K562 (cell line): ENCODE measurements at regions not wholly inside any gene's neighbourhood (a gene's known extent, or its start where the extent isn't known, plus 50 kb on each side); places are given as distances from the start of the nearest gene placed in this dataset.

Experiments
- ATAC-seq: fragments of 200-7000 bp; cut with Tn5 transposase; 3 replicates; pipeline ENCODE4 v1.9.1; 2020; ENCODE audit warnings: moderate library complexity
- BruUV-seq: library from RNA; stranded (reverse); fragments of 400-500 nt; replicated peaks from 2 replicates; lab custom pipeline; 2021; lab: Mats Ljungman, UMichigan
- CTCF ChIA-PET: fragments of 300-600 bp; formaldehyde crosslinking; extraction: SDS; loops from one replicate; lab custom pipeline; 2021; ENCODE audit warnings: low intra/inter-chr PET ratio; lab: Yijun Ruan, JAX
- POLR2A ChIA-PET: fragments of 300-600, 350-650 bp; sonication (Branson Sonifier 250); formaldehyde crosslinking; extraction: SDS; loops from one replicate; lab custom pipeline; 2021; ENCODE audit warnings: antibody characterized with exemption, inconsistent platforms; lab: Yijun Ruan, JAX
- DNase-seq, 4 experiments: peaks; one replicate each; pipeline versions ENCODE4 v3.0.0 to v3.0.0-alpha.2; 2011 to 2018; ENCODE audit warnings: low spot score in 3 of 4, mixed read lengths in 3 of 4; ENCODE audit errors: extremely low read depth in 1 of 4
- FAIRE-seq: peaks from 2 replicates; lab custom pipeline; 2011; peaks lifted over from hg19 to GRCh38; lab: Jason Lieb, UNC
- H2AFZ ChIP-seq: 2 replicates; pipeline ENCODE4 v1.6.0; 2011; ENCODE audit warnings: low read depth, low read length, control low read depth, inconsistent platforms
- H3K27ac ChIP-seq: fragments of 200-600 bp; 3 replicates; pipeline ENCODE4 v1.8.0; 2011; ENCODE audit warnings: low read depth, mild to moderate bottlenecking, control low read depth, inconsistent platforms, low read length, moderate library complexity, mixed read lengths; ENCODE audit errors: extremely low read depth
- H3K27me3 ChIP-seq, 2 experiments: fragments of 300-600 bp in 1 of 2; 2 replicates in 1 of 2; 3 replicates in 1 of 2; pipeline versions ENCODE4 v1.6.0 to v1.8.0; 2011; ENCODE audit warnings: inconsistent platforms in 2 of 2, low read length in 2 of 2, mild to moderate bottlenecking in 1 of 2, mixed read lengths in 1 of 2, moderate library complexity in 1 of 2; ENCODE audit not compliant: control insufficient read depth in 2 of 2, insufficient read depth in 2 of 2
- H3K36me3 ChIP-seq: fragments of 300-600 bp; 3 replicates; pipeline ENCODE4 v1.8.0; 2011; ENCODE audit warnings: mild to moderate bottlenecking, low read length, inconsistent platforms; ENCODE audit not compliant: control insufficient read depth, insufficient read depth
- H3K4me1 ChIP-seq, 2 experiments: fragments of 200-600 bp in 1 of 2; replicated peaks in 1 of 2; 2 replicates in 1 of 2; 3 replicates in 1 of 2; pipeline versions ENCODE4 v1.5.1 to v1.8.0; 2011; ENCODE audit warnings: inconsistent platforms in 2 of 2, low read length in 2 of 2, mild to moderate bottlenecking in 1 of 2, mixed read lengths in 1 of 2, moderate library complexity in 1 of 2; ENCODE audit not compliant: control insufficient read depth in 2 of 2, insufficient read depth in 2 of 2
- H3K4me2 ChIP-seq: 2 replicates; pipeline ENCODE4 v1.6.1; 2011; ENCODE audit warnings: low read length, control low read depth, inconsistent platforms, mixed read lengths; ENCODE audit not compliant: insufficient read depth
- H3K4me3 ChIP-seq: fragments of 200-600 bp; sonication (generic), shearing (Covaris generic); 2 replicates; pipeline ENCODE4 v1.5.1; 2016; ENCODE audit warnings: control low read depth, inconsistent platforms
- H3K79me2 ChIP-seq: fragments of 200-600 bp; 3 replicates; pipeline ENCODE4 v1.8.0; 2011; ENCODE audit warnings: low read length, inconsistent platforms; ENCODE audit not compliant: control insufficient read depth, insufficient read depth
- H3K9ac ChIP-seq, 2 experiments: 2 replicates each; pipeline versions ENCODE4 v1.6.0 to v1.6.1; 2011; ENCODE audit warnings: low read depth in 2 of 2, low read length in 2 of 2, control low read depth in 1 of 2, inconsistent platforms in 1 of 2, mild to moderate bottlenecking in 1 of 2, mixed read lengths in 1 of 2; ENCODE audit not compliant: insufficient read depth in 1 of 2
- H3K9me1 ChIP-seq: one replicate; pipeline ENCODE4 v1.6.0; 2011; ENCODE audit warnings: inconsistent platforms, mild to moderate bottlenecking, low read length, moderate library complexity; ENCODE audit not compliant: control insufficient read depth, insufficient read depth
- H3K9me3 ChIP-seq: replicated peaks from 2 replicates; pipeline ENCODE4 v1.5.1; 2011; ENCODE audit warnings: low read depth, low read length, inconsistent platforms; ENCODE audit not compliant: control insufficient read depth, insufficient read depth
- H4K20me1 ChIP-seq: replicated peaks from 2 replicates; pipeline ENCODE4 v1.6.1; 2011; ENCODE audit warnings: low read length, inconsistent platforms, mixed read lengths; ENCODE audit not compliant: control insufficient read depth, insufficient read depth
- DNMT1 ChIP-seq: fragments of 450-650 bp; IDR thresholded peaks from 2 replicates; pipeline ENCODE4 v1.6.1; 2016; ENCODE audit warnings: antibody characterized with exemption, mild to moderate bottlenecking
- ERF ChIP-seq: fragments of 450-650 bp; formaldehyde crosslinking; IDR thresholded peaks from 2 replicates; pipeline ENCODE4 v1.4.0; 2020; ENCODE audit warnings: mild to moderate bottlenecking, mixed read lengths
- HIVEP1 ChIP-seq: fragments of 250-450 bp; sonication (Bioruptor Pico); IDR thresholded peaks from 2 replicates; pipeline ENCODE4 v1.4.0; 2020; ENCODE audit warnings: mild to moderate bottlenecking
- NFE2 ChIP-seq: IDR thresholded peaks from 2 replicates; pipeline ENCODE4 v1.6.1; 2014; ENCODE audit warnings: antibody characterized with exemption, low read depth
- NFIX ChIP-seq: fragments of 250-450 bp; sonication (Bioruptor Pico); IDR thresholded peaks from 2 replicates; pipeline ENCODE4 v1.4.0; 2020; ENCODE audit warnings: low read depth, mild to moderate bottlenecking, moderate library complexity
- XRCC5 ChIP-seq: fragments of 200-400 bp; formaldehyde crosslinking; IDR thresholded peaks from 2 replicates; pipeline ENCODE4 v1.6.1; 2017; ENCODE audit warnings: low read depth, mild to moderate bottlenecking, low read length
- WGBS: fragments of 100-300 bp; shearing (Covaris generic); methylation state at CpG from one replicate; pipeline ENCODE4 v1.1.6; 2016; ENCODE audit warnings: low coverage, mixed read lengths; ENCODE audit not compliant: insufficient coverage; ENCODE audit errors: missing lambda C conversion rate; 5-methylcytosine and 5-hydroxymethylcytosine counted together
- in situ Hi-C: fragments of 300-500 bp; cut with MboI; formaldehyde crosslinking; loops from 4 replicates; pipeline ENCODE4 v1.15.0; 2018; ENCODE audit warnings: inconsistent platforms, mixed read lengths
- intact Hi-C: fragments of 100-400 bp; cut with micrococcal nuclease; formaldehyde crosslinking; loops from 2 replicates; pipeline ENCODE4 v1.14.2; 2022
- TF ChIP-seq, protein P1 (sequence below): sonication (generic); formaldehyde crosslinking; IDR thresholded peaks from 2 replicates; pipeline ENCODE4 v1.8.0; 2022; ENCODE audit warnings: mild to moderate bottlenecking, low read depth, missing genetic modification reagents
- TF ChIP-seq, protein P2 (sequence below): fragments of 450-650 bp; formaldehyde crosslinking; IDR thresholded peaks from 2 replicates; pipeline ENCODE4 v1.4.0; 2022; ENCODE audit warnings: missing genetic modification characterization
- TF ChIP-seq, protein P3 (sequence below): sonication (generic); formaldehyde crosslinking; IDR thresholded peaks from 2 replicates; pipeline ENCODE4 v1.8.0; 2023; ENCODE audit warnings: missing genetic modification reagents, mild to moderate bottlenecking, borderline replicate concordance

DNA sequence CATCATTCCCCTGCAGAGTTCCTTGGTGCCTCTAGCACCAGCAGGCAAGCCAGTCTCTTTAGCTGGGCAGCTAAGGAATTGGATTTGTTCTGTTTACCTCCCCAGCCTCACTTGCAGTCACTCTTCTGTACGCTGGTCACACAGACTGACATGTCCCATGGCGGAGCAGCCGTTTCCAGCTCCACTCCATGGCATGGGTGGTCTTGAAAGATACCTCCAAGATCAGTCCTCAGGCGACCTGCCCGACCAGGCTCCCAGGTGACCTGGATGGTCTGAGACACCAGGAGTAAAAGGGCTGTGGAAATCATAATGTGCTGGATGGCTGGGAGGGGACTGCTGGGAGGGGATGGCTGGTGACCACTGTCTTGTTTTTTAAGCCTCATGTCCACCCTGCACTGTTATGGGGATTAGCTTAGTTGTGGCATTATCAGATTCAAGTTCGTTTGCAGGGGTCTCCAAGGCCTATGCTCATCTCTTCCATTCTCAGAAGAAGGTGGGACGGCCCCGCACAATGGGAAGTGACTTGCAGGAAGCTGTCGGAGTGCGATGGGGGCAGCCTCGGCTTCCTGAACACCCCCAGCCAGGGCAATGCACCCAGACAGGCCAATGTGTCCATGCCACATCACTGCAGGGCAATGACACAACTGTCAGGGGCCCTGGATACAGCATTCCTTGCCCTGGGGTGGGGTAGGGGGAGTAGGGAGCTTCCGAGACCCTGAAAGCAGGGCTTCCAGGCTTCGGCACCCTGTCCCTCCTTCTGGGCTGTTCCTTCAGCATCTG is 156.1 kb upstream of the MYCN start:
- no peaks in the 10 kb centered on the region for H3K79me2 ChIP-seq
- in situ Hi-C loops: no loop called here
- H3K9me1 ChIP-seq: no peaks in the 10 kb centered on the region
- intact Hi-C loops: no loop called here
- H3K4me3 ChIP-seq: no peak overlapping the region
- no peaks in the 10 kb centered on the region; the same call in 1 of the 2 replicates for H4K20me1 ChIP-seq
- H3K36me3 ChIP-seq: no peaks in the 10 kb centered on the region
- no peak for DNase-seq
- no TSS peak for BruUV-seq
- peaks cover 9 to 63% of the 10 kb centered on the region in 2 experiments for H3K27me3 ChIP-seq
- POLR2A ChIA-PET: interaction anchor here (1.0 kb wide), 1 partner anchor 10 kb away, joined by 3 read pairs; no protein-coding TSS in a partner anchor
- no peak for TF ChIP-seq NFIX (CRISPR knock-in tag)
- TF ChIP-seq DNMT1: no peak
- TF ChIP-seq, protein P1, sequence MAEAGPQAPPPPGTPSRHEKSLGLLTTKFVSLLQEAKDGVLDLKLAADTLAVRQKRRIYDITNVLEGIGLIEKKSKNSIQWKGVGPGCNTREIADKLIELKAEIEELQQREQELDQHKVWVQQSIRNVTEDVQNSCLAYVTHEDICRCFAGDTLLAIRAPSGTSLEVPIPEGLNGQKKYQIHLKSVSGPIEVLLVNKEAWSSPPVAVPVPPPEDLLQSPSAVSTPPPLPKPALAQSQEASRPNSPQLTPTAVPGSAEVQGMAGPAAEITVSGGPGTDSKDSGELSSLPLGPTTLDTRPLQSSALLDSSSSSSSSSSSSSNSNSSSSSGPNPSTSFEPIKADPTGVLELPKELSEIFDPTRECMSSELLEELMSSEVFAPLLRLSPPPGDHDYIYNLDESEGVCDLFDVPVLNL (CRISPR knock-in tag): no peak
- TF ChIP-seq ERF (CRISPR knock-in tag): no peak
- TF ChIP-seq, protein P2, sequence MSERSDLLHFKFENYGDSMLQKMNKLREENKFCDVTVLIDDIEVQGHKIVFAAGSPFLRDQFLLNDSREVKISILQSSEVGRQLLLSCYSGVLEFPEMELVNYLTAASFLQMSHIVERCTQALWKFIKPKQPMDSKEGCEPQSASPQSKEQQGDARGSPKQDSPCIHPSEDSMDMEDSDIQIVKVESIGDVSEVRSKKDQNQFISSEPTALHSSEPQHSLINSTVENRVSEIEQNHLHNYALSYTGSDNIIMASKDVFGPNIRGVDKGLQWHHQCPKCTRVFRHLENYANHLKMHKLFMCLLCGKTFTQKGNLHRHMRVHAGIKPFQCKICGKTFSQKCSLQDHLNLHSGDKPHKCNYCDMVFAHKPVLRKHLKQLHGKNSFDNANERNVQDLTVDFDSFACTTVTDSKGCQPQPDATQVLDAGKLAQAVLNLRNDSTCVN (CRISPR knock-in tag): no peak
- TF ChIP-seq XRCC5: no peak
- TF ChIP-seq HIVEP1 (CRISPR knock-in tag): no peak
- TF ChIP-seq, protein P3, sequence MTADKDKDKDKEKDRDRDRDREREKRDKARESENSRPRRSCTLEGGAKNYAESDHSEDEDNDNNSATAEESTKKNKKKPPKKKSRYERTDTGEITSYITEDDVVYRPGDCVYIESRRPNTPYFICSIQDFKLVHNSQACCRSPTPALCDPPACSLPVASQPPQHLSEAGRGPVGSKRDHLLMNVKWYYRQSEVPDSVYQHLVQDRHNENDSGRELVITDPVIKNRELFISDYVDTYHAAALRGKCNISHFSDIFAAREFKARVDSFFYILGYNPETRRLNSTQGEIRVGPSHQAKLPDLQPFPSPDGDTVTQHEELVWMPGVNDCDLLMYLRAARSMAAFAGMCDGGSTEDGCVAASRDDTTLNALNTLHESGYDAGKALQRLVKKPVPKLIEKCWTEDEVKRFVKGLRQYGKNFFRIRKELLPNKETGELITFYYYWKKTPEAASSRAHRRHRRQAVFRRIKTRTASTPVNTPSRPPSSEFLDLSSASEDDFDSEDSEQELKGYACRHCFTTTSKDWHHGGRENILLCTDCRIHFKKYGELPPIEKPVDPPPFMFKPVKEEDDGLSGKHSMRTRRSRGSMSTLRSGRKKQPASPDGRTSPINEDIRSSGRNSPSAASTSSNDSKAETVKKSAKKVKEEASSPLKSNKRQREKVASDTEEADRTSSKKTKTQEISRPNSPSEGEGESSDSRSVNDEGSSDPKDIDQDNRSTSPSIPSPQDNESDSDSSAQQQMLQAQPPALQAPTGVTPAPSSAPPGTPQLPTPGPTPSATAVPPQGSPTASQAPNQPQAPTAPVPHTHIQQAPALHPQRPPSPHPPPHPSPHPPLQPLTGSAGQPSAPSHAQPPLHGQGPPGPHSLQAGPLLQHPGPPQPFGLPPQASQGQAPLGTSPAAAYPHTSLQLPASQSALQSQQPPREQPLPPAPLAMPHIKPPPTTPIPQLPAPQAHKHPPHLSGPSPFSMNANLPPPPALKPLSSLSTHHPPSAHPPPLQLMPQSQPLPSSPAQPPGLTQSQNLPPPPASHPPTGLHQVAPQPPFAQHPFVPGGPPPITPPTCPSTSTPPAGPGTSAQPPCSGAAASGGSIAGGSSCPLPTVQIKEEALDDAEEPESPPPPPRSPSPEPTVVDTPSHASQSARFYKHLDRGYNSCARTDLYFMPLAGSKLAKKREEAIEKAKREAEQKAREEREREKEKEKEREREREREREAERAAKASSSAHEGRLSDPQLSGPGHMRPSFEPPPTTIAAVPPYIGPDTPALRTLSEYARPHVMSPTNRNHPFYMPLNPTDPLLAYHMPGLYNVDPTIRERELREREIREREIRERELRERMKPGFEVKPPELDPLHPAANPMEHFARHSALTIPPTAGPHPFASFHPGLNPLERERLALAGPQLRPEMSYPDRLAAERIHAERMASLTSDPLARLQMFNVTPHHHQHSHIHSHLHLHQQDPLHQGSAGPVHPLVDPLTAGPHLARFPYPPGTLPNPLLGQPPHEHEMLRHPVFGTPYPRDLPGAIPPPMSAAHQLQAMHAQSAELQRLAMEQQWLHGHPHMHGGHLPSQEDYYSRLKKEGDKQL (CRISPR knock-in tag): no peak
- TF ChIP-seq NFE2: no peak
- TF ChIP-seq, all 486 proteins: peak for 0
- CTCF ChIA-PET: no interaction called here
- no peak for ATAC-seq
- H3K27ac ChIP-seq: no peak overlapping the region
- no peak overlapping the region for H3K9ac ChIP-seq
- no peak for FAIRE-seq
- no peaks in the 10 kb centered on the region for H3K9me3 ChIP-seq
- H2AFZ ChIP-seq: no peak overlapping the region
- no peak overlapping the region for H3K4me2 ChIP-seq
- 3% methylated on average over 13 of the region's 13 CpGs for WGBS
- H3K4me1 ChIP-seq: peaks cover 0 to 3% of the 10 kb centered on the region in 2 experiments; a peak in 1 of 5 replicates
